H1 (cell line): ENCODE measurements at regions not wholly inside any gene's neighbourhood (a gene's known extent, or its start where the extent isn't known, plus 50 kb on each side); places are given as distances from the start of the nearest gene placed in this dataset.

ENCODE experiments used
- ZNF274 ChIP-seq: IDR thresholded peaks from 2 replicates; pipeline ENCODE4 v1.7.0; 2012; ENCODE audit warnings: low read length, borderline replicate concordance; ENCODE audit errors: extremely low read depth
- TF ChIP-seq, protein P1 (sequence below): IDR thresholded peaks from 2 replicates; pipeline ENCODE4 v1.6.1; 2012; ENCODE audit warnings: inconsistent platforms

GRCh38 chr2:17380003-17380402 is 138.2 kb downstream of the RAD51AP2 start (continued):
- TF ChIP-seq, protein P1, sequence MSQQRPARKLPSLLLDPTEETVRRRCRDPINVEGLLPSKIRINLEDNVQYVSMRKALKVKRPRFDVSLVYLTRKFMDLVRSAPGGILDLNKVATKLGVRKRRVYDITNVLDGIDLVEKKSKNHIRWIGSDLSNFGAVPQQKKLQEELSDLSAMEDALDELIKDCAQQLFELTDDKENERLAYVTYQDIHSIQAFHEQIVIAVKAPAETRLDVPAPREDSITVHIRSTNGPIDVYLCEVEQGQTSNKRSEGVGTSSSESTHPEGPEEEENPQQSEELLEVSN = no peak
- TF ChIP-seq ZNF274 = no peak
